ENCODE measurements at regions not wholly inside any gene's neighbourhood (a gene's known extent, or its start where the extent isn't known, plus 50 kb on each side); places are given as distances from the start of the nearest gene placed in this dataset.

DNA sequence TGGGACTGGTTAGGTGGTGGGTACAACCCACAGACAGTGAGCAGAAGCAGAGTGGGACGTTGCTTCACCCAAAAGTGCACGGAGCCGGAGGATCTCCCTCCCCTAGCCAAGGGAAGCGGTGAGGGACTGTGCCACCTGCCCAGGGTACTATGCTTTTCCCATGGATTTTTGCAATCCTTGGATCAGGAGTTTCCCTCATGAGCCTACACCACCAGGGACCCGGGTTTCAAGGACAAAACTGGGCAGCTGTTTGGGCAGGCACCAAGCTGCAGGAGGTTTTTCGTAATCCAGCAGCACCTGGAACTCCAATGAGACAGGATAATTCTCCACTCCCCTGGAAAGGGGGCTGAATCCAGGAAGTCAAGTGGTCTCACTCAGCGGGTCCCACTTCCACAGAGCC, 209.1 kb upstream of the CXCL12 start:
- DNase-seq (ENCODE audit: extremely low read depth, low read depth, low spot score): no peak

DNA sequence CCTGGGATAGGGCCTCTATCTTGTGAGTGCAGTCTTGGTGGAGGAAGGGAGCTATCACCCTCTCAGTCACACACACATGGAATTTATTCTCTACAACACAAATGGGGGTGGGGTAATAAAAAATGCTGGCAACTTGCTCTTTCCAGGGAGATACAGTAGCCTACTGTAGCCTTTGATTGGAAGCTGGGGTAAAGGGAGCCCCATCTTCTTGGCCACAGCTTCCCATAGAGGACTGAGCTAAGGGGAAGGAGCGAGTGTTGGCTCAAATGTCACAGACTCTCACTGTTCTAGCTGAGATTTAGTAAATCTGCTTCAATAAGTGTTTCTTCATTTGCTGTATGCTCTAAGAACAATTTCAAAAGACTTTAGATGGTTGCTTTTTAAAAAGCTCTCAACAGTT, 222.2 kb upstream of the CXCL12 start:
- DNase-seq (ENCODE audit: extremely low read depth, low read depth, low spot score): no peak

DNA sequence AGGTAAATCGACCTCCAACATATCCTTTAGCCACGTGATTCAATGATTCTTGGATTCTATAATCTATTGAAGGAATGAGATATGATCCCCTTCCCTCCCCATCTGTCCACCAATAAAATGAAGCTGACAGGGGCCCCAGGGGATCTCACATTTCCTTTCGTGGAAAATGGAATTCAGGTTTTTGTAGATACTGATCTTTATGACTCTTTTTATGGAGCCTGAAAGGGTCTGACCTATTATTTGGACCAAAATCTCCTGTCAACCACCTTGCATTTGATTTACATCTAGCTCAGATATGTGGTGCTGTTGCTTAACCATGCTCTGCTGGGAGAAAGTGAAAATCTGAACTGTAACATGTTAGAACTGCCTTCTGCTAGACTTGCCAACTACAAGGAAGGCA, 234.0 kb upstream of the CXCL12 start:
- DNase-seq (ENCODE audit: extremely low read depth, low read depth, low spot score): no peak

DNA sequence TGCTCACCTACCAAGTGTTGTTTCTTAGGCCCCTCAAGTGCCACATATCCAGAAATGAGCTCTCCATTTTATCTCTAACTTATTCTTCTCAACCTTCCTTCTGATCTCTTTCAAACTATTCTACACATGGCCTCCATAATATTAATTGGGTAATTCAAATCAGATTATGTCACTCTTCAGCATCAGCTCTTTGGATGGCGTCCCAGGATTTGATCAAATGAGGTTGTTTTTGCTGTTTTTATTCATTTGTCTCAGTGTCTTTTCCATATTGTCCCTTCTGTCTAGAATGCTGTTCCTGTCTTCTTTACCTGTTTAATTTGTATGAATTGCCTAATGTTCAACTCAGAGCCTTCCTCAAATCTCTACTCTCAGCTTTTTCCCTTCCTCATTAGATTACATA, 234.6 kb upstream of the CXCL12 start:
- no peak for DNase-seq (ENCODE audit: extremely low read depth, low read depth, low spot score)

DNA sequence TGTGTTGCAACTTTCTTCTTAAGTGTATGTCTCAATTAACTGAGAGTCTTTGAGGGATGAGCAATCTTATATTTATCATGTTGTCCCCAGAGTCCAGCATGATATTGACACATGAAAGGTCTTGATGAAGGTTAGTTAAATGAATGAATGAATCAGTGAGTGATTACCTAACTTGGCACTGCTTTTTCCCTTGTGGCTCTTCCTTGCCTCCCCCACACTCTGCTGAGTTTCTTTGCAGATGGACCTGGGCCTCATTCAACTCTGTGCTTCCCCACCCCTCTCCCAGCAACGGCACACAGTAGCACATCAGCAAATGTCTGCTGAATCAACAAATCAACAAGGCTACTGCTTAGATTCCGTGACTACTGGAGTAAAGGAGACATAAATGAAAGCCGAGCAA, 235.1 kb upstream of the CXCL12 start:
- no peak for DNase-seq (ENCODE audit: extremely low read depth, low read depth, low spot score)

DNA sequence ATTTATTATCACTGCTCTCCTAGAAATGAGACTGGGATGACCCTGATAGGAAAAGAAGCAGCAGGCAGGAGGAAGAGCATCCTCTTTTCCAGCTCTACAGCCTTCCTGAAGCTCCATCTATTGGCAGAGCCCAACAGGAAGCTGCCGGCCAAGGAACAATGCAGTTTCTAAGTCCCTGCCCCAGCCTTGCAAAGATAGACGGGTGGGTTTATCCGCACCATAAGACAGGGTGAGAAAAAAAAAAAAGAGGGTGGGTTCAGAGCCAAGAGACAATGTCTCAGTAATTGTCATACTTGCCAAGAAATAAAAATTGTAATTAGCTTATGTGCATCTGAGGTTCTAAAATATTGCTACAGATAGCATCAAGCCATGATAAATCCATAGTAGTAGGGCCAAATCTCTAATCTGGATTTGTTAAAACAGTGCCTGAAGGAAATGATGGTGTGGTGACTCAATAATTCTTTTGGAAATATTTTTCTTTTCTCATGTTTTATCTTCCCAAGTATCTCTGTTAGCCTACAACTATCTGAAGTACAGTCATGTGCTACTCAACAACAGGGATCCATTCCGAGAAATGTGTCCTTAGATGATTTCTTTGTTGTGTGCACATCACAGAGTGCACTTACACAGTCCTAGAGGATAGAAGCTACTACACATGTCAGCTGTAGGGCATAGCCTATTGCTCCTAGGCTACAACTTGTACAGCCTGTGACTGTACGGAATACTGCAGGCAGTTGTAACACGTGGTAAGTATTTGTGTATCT, 242.9 kb upstream of the CXCL12 start:
- DNase-seq (ENCODE audit: extremely low read depth, low read depth, low spot score): no peak

DNA sequence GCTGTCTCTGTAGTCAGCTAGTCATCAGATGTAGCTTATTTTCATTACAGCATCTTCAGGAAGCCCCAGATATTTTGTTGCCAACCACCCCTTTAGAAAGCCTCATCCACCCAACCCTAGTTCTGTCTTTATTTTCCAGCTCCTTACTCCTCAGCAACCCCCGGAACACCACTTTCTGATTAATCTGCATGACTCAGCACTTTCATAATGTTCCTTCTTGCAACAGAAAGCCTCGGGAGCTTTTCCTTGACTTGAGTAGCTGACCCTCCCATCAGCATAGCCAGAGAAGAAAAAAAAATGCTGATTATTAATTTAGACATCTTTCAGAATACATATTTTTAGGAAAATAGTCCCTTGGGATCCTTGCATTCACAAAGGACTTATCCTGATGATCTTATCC, 244.0 kb upstream of the CXCL12 start:
- no peak for DNase-seq (ENCODE audit: extremely low read depth, low read depth, low spot score)

DNA sequence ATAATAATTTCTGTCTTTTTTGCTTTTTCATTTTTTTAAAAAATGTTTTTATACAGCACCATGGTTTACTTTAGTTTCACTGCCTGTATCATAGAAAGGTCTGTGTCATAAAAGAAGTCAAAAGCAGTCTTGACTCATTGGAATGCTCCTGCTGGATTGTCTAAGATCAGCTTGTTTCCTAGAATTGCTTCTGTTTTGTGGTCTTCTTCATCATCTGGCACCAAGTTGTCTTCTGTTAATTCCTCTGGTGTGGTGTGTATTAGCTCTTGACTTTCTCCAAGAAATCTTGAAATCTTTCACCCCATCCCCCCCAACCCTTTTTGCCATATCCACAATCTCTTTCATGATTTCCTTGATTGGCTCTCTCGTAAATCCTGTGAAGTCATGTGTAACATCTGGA, 250.3 kb upstream of the CXCL12 start:
- DNase-seq (ENCODE audit: extremely low read depth, low read depth, low spot score): no peak

DNA sequence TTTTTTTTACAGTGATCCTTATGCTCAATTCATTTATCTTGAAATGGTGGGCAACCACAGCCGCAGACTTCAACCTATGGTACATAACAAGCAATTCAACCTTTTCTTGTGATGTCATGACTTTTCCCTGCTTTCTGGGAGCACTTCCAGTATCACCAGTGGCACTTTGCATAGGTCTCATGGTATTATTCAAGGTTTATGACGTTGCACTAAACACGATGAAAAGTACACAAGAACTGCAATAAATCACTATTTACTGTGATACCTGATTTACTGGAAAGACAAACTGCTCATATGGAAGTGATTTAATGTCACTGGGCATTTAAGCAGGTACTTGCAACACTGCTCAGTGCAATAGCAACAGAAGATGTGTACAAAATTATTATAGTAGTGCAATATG, 251.7 kb upstream of the CXCL12 start:
- no peak for DNase-seq (ENCODE audit: extremely low read depth, low read depth, low spot score)

DNA sequence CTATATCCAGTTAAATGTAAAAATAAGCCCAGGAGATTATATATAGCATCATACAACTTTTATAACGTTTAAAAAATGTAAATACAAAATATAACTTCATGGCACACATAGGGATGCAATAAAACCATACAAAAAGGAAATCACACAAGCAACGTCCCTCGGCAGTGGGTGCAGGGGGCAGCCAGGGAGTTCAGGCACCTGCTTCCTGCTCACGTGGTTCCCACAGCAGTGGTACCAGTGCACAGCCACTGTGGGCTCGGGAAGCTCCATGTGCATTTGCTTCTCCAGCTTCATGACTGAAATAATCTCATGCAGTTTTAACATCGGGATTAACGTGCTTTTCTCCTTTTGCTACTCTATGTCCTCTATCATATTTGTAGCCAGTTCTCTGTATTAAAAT, 255.5 kb upstream of the CXCL12 start:
- DNase-seq (ENCODE audit: extremely low read depth, low read depth, low spot score): no peak

DNA sequence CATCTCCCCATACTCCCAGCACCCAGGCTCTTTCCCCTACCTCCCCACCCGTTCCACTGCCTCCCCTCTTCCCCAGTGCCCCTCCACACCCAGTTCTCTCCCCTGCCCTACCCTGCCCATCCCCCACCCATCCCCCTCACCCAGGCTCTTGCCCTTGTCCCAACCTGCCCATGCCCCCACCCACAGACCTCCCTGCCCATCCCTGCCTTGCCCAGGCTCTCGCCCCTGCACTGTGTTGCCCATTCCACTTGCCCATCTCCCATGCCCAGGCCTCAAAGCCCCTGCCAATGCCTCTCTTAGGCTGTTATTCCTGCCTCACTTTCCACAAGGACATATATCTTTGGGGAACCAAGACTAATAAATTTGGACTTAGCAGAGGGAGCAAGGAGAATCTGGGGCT, 262.6 kb upstream of the CXCL12 start:
- no peak for DNase-seq (ENCODE audit: extremely low read depth, low read depth, low spot score)

DNA sequence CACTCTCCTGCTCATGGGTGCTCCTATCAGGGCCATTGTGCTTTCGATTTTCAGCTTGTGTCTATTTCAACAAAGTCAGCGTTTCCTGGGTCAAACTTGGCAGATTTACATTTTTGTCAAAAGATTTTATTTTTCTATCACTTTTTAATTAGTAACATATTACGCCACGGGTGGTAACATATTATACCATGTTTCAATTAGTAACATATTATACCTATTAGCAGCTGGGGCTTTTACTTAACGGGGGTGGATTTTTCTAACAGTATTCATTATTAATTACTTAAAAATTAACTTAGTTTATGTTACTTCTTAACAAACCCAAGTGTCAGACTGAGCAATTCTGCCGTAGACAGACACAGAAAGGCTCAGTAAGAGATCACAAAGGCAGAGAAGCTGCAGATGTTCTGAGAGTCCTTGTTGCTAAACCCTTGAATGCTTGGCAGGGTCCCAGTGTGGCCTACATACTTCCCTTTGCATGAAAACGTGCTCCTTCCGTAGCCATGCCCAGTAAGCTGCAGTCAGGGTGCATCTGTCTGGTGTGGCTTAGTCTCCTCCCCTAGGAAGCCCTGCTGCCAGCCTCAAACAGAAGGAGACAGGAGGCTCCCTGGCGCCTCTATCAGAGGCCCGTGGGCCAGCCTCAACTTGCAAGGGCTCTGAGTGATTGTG, 263.1 kb upstream of the CXCL12 start:
- DNase-seq (ENCODE audit: extremely low read depth, low read depth, low spot score): no peak

DNA sequence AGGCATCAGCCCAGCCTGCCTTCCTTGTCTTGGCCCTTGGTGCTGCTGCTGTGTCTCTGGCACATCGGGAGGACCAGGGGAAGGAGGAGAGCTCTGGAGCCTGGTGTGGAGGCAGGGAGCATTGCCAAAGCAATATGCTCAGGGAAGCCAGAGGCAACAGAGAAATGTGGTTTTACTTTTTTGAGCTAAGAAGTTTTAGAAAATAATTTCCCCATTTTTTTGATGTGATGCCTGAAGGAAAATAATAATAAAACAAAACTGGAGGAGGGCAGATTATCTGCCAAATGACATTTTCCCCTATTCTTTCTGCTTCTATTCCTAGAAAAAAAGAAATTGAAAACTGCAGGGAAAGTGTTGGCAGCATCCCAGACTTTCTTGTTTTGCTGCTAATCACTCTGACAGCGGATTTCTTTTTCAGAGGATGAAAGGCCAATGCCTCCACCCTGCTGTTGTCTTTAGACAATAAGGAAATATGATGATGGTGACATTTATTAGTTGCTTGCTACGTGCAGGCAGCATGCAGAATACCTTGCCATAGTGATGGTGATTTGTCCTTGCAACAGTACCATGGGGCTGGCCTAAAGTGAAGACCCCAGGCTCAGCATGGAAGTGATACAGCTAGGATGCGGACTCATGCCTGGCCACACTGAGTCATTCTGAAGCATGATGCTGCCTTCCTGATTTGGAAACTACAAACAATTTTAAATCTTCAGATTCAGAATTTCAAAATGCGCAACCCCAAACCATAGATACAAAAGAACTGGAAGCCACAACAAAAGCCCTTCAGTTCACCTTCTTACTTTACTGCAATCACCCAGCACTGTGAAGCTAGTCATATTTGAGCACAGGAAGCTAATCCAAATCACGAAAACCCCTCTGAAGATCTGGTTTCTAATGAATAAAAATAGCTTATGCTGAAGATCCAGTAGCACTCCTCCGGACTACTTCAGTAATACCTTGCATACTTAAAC, 260.2 kb upstream of the TMEM72 start:
- DNase-seq (ENCODE audit: extremely low read depth, low read depth, low spot score): no peak

DNA sequence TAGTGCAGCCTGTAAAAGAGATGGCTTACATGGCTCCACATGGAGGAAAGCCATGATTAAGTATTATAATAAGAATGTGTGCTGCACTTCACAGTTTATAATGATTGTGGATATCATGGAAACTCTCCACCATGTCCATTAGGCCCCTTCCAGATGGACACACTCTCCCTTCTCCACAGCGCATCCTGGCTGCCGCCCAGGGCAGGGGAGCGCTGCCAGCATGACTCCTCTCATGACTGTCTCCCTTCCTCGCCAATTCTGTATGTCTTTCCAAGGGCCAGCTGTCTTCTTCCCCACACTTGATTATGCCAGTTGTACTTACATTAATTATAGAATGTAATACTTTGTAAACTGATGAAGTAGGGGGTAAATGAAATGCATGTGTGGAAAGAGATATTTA, 259.3 kb upstream of the TMEM72 start:
- DNase-seq (ENCODE audit: extremely low read depth, low read depth, low spot score): no peak

DNA sequence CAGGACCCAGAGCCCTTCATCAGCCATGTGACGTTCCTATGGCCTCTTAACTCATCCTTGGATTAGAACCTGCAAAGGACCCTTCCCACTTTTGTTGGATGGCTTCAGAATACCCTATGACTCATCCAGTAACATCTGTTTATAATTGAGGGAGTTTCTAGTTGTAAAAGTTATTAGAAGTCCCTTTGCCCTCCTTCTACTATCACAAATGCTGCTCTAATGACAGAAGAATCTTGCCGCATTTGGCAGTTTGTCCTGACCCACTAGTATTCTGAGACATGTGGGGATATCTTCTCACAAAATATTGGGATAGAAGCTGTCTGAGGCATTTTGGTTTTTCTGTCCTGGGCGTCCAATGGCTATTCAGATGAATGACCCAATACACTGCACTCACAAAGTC, 251.8 kb upstream of the TMEM72 start:
- no peak for DNase-seq (ENCODE audit: extremely low read depth, low read depth, low spot score)

DNA sequence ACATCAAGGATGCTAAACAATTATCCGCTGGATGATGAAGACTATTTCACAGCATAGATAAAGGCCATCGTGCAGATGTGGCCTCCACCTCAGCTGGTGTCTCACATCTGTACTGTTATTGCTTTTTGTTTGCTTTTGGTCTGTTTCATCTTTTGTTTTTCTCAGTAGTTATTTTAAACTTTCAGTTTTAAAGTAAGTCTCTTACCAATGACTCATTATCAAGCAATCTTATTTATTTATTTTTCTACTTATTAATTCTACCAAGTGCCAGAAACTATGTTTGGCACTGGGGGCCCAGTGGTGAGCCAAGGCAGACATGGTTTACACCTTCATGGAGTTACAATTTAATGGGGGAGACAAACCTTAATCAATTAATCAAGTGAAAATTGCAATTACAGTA, 250.9 kb upstream of the TMEM72 start:
- no peak for DNase-seq (ENCODE audit: extremely low read depth, low read depth, low spot score)

DNA sequence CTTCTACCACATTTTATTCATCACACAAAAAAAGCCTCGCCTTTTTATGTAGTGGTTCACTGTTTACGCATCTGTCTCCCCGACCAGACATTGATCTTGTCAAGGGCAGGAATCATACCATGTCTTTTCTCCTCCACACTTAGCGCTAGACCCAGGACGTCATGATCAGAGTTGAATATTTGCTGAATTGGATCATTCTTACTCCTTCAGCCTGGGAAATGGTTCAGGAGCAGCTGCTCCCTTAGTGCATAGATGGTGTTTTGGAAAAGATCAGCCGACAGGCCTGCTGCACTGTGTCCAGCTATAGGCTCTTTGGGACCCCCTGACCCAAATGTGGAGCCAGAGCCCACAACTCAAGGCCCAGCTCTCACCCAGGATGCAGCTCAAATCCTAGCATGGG, 249.1 kb upstream of the TMEM72 start:
- no peak for DNase-seq (ENCODE audit: extremely low read depth, low read depth, low spot score)

DNA sequence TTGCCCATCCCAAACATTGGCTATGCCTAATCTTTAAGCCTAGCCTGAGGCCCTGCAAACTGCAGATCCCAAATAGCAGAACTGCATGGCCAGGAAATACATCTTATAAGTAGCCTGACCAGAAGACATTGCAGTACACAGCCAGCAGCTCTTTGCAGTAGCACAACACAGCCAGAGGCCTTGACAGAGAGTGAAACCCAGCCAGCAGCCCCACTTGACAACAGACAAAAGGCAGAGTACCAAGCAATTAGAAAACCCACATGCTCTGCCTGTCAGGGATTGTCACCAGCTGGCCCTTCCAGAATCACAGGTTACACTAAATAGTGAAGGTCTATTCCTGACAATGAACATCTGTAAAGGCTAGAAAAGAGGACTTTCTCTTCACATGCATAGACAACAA, 242.8 kb upstream of the TMEM72 start:
- DNase-seq (ENCODE audit: extremely low read depth, low read depth, low spot score): no peak

DNA sequence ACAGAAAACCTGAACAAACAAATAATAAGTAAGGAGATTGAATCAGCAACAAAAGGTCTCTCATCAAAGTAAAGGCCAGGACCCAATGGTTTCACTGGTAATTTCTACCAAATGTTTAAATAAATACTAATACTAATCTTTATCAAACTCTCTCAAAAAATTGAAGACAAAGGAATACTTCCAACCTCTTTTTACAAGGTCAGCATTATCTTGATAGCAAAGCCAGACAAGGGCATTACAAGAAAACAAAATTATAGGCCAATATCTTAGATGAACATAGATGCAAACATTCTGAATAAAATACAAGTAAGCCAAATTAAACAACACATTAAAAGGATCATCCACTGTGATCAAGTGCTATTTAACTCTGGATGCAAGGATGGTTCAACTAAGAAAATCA, 239.8 kb upstream of the TMEM72 start:
- DNase-seq (ENCODE audit: extremely low read depth, low read depth, low spot score): no peak

DNA sequence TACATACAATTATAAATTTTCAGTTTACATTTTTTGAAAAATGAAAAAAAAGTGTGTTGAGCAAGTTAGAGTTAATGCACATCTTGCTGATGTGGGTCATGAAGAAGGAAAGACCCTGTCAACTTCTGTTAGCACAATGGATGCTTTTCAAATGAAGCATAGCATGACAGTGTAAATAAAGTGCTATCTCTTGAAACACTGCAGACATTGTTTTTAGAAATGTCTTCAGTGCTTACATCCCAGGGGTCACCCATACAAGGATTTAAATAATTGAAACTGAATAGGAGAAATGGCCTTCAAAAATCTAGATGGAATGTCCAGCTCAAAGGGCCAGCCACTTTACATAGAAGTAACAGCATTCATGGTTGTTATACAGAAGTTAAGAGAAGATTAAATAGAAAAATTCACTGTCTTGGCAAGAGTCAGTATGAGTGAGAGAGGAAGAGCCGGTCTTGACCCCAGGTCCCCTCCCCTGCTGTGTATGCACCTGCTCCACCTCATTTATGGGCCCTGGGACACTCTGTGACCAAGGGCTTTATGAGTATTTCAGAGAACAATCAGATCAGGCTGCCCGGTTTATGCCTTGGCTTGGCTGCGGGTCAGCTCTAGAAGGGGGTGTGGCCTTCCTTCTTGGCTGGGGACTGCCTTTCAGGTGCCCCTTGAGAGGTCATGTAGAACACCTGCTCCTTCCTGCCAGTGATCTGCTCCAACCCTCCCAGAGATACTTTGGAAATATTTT, 237.7 kb upstream of the TMEM72 start:
- no peak for DNase-seq (ENCODE audit: extremely low read depth, low read depth, low spot score)

Measured in glomerular endothelial cell (primary cell).